ENCODE measurements at regions not wholly inside any gene's neighbourhood (a gene's known extent, or its start where the extent isn't known, plus 50 kb on each side); places are given as distances from the start of the nearest gene placed in this dataset.

- ChIA-PET POLR2A (ENCODE audit: partially characterized antibody) (no interaction called here), CTCF (ENCODE audit: partially characterized antibody) (interaction anchor here (0.7 to 1.3 kb wide), 5 partner anchors 14 to 93 kb away, joined by 3 to 6 read pairs (median 3); no protein-coding TSS in a partner anchor)
- no peak overlapping the region for H2AK5ac ChIP-seq (ENCODE audit: low read depth, low read length)
- H2AFZ ChIP-seq (ENCODE audit: low read length): no peak overlapping the region
- no peak for TF ChIP-seq RXRA (IDR thresholded peaks at IDR 0.05; ENCODE audit: insufficient read depth, low read depth, low read length)
- TF ChIP-seq HDAC2 (IDR thresholded peaks at IDR 0.05; ENCODE audit: borderline replicate concordance in 1 of 2, low read depth in 2 of 2, low read length in 2 of 2): no peak
- no peak for TF ChIP-seq BCL11A (IDR thresholded peaks at IDR 0.05; ENCODE audit: low read depth in 2 of 2, low read length in 2 of 2)
- TF ChIP-seq CHD1 (IDR thresholded peaks at IDR 0.05; ENCODE audit: low read depth, low read length): no peak
- no peak for TF ChIP-seq SIN3A (conservative IDR thresholded peaks at IDR 0.05 in 1 of 2, IDR thresholded peaks at IDR 0.05 in 1 of 2; ENCODE audit: low read depth in 1 of 2, low read length in 2 of 2)
- TF ChIP-seq MAX (IDR thresholded peaks at IDR 0.05): no peak
- H2BK120ac ChIP-seq (replicated peaks; ENCODE audit: low read depth, low read length): no peak overlapping the region
- no peaks in the 10 kb centered on the region for H3K9me3 ChIP-seq (ENCODE audit: insufficient read depth in 2 of 2, low read depth in 1 of 2, low read length in 1 of 2)
- H2BK5ac ChIP-seq (ENCODE audit: low read depth, low read length): no peak overlapping the region
- H3K18ac ChIP-seq (ENCODE audit: extremely low read depth, low read length): no peak overlapping the region
- DNase-seq (ENCODE audit: low read depth in 1 of 2, low spot score in 2 of 2) (no peak), FAIRE-seq (no peak)
- H3K36me3 ChIP-seq (ENCODE audit: control insufficient read depth in 2 of 4, insufficient read depth in 4 of 4, low read length in 3 of 4): no peaks in the 10 kb centered on the region
- no peak overlapping the region for H3K4me2 ChIP-seq (ENCODE audit: insufficient read depth in 1 of 2, low read depth in 2 of 2, low read length in 2 of 2)
- H4K5ac ChIP-seq (ENCODE audit: insufficient read length, low read depth, low read length): no peak overlapping the region
- no peak overlapping the region for H3K9ac ChIP-seq (replicated peaks in 1 of 4; ENCODE audit: extremely low read depth in 1 of 4, low read depth in 3 of 4, low read length in 3 of 4)
- H4K8ac ChIP-seq (ENCODE audit: extremely low read depth, insufficient read depth, low read length): no peak overlapping the region
- no peak overlapping the region for H3K23ac ChIP-seq (ENCODE audit: insufficient read length)
- H4K20me1 ChIP-seq (replicated peaks in 1 of 2; ENCODE audit: control insufficient read depth in 1 of 2, insufficient read depth in 2 of 2, low read length in 2 of 2): no peaks in the 10 kb centered on the region
- H3K4me1 ChIP-seq (replicated peaks in 1 of 4; ENCODE audit: control insufficient read depth in 3 of 4, insufficient read depth in 4 of 4, low read length in 3 of 4): no peaks in the 10 kb centered on the region
- H3K4me3 ChIP-seq (ENCODE audit: extremely low read depth in 1 of 4, insufficient read depth in 2 of 4, low read depth in 3 of 4, low read length in 4 of 4): no peak overlapping the region
- no peaks in the 10 kb centered on the region for H3K23me2 ChIP-seq (ENCODE audit: low read depth, low read length)
- no peak overlapping the region for H2BK20ac ChIP-seq (ENCODE audit: low read length)
- no peak overlapping the region for H4K91ac ChIP-seq (replicated peaks; ENCODE audit: insufficient read length, low read length)
- no peak overlapping the region for H3K4ac ChIP-seq (replicated peaks; ENCODE audit: insufficient read length, low read depth, low read length)
- H2BK15ac ChIP-seq (ENCODE audit: low read length): no peak overlapping the region
- no peaks in the 10 kb centered on the region for H3K79me1 ChIP-seq (ENCODE audit: low read depth, low read length)
- H3K27me3 ChIP-seq (replicated peaks in 1 of 4; ENCODE audit: control insufficient read depth in 3 of 4, extremely low read depth in 1 of 4, insufficient read depth in 3 of 4, low read length in 3 of 4): no peaks in the 10 kb centered on the region
- no peaks in the 10 kb centered on the region for H3K79me2 ChIP-seq (ENCODE audit: control insufficient read depth in 1 of 2, insufficient read depth in 2 of 2, low read length in 2 of 2)
- no peak overlapping the region for H3K56ac ChIP-seq (replicated peaks; ENCODE audit: insufficient read length, low read depth, low read length)
- no peak overlapping the region for H2BK12ac ChIP-seq (ENCODE audit: low read depth, low read length)
- H3K14ac ChIP-seq (ENCODE audit: insufficient read length): no peak overlapping the region
- no peak overlapping the region for H3K27ac ChIP-seq (ENCODE audit: low read depth, low read length)
These were observed 361.5 kb upstream of the SEMA6D start for GRCh38 chr15:47355759-47356158.

All from H1 (cell line).